IMR-90 (cell line): ENCODE measurements at regions not wholly inside any gene's neighbourhood (a gene's known extent, or its start where the extent isn't known, plus 50 kb on each side); places are given as distances from the start of the nearest gene placed in this dataset.
A peak's percentile ranks its signal among the peaks of the same experiment; 100 is the strongest.

ENCODE experiments used
- ATAC-seq: fragments of 200-7000 bp; cut with Tn5 transposase; 2 replicates; pipeline ENCODE4 v1.9.1; 2020; ENCODE audit warnings: low read depth, mild to moderate bottlenecking, moderate library complexity
- BruUV-seq: library from RNA; stranded (reverse); fragments of 400-500 nt; replicated peaks from 2 replicates; lab custom pipeline; 2021; lab: Mats Ljungman, UMichigan
- CTCF ChIA-PET: fragments of 300-600 bp; formaldehyde crosslinking; extraction: SDS; loops from one replicate; lab custom pipeline; 2021; ENCODE audit warnings: antibody characterized with exemption; lab: Yijun Ruan, JAX
- POLR2A ChIA-PET: fragments of 300-600 bp; sonication (Branson Sonifier 250); formaldehyde crosslinking; loops from one replicate; lab custom pipeline; 2022; ENCODE audit warnings: antibody characterized with exemption; ENCODE audit not compliant: unreplicated experiment; lab: Charles Lee
- DNase-seq: peaks from one replicate; pipeline ENCODE4 v3.0.0; 2013
- H2AFZ ChIP-seq: replicated peaks from 2 replicates; pipeline ENCODE3; 2013; ENCODE audit warnings: low read length, mild to moderate bottlenecking; ENCODE audit not compliant: poor library complexity
- H2AK5ac ChIP-seq: 2 replicates; pipeline ENCODE4 v1.6.1; 2013; ENCODE audit warnings: low read depth, low read length, inconsistent platforms
- H2AK9ac ChIP-seq: replicated peaks from 2 replicates; pipeline ENCODE3; 2013; ENCODE audit warnings: mild to moderate bottlenecking, low read depth, low read length, moderate library complexity; ENCODE audit not compliant: poor library complexity
- H2BK120ac ChIP-seq: 2 replicates; pipeline ENCODE4 v1.6.1; 2013; ENCODE audit warnings: low read depth, low read length, inconsistent platforms
- H2BK15ac ChIP-seq: 3 replicates; pipeline ENCODE4 v1.6.1; 2013; ENCODE audit warnings: low read depth, low read length, inconsistent platforms
- H2BK20ac ChIP-seq: 2 replicates; pipeline ENCODE4 v1.6.1; 2013; ENCODE audit warnings: low read depth, mild to moderate bottlenecking, inconsistent platforms, low read length, moderate library complexity
- H2BK5ac ChIP-seq: 2 replicates; pipeline ENCODE4 v1.6.1; 2013; ENCODE audit warnings: mild to moderate bottlenecking, low read depth, low read length, inconsistent platforms; ENCODE audit not compliant: poor library complexity, severe bottlenecking
- H3K14ac ChIP-seq: replicated peaks from 2 replicates; pipeline ENCODE4 v1.6.1; 2013; ENCODE audit warnings: low read depth, low read length, inconsistent platforms
- H3K18ac ChIP-seq: 2 replicates; pipeline ENCODE4 v1.6.1; 2013; ENCODE audit warnings: low read depth, low read length, control low read depth
- H3K23ac ChIP-seq: 2 replicates; pipeline ENCODE4 v1.6.1; 2013; ENCODE audit warnings: low read depth, low read length, inconsistent platforms
- H3K27ac ChIP-seq: 2 replicates; pipeline ENCODE4 v1.5.1; 2013; ENCODE audit warnings: mild to moderate bottlenecking, control low read depth, low read length; ENCODE audit not compliant: insufficient read depth
- H3K27me3 ChIP-seq: 2 replicates; pipeline ENCODE4 v1.6.1; 2013; ENCODE audit warnings: low read length; ENCODE audit not compliant: control insufficient read depth, insufficient read depth
- H3K36me3 ChIP-seq: 2 replicates; pipeline ENCODE4 v1.6.1; 2013; ENCODE audit warnings: low read length, mixed read lengths; ENCODE audit not compliant: control insufficient read depth, insufficient read depth
- H3K4ac ChIP-seq: 2 replicates; pipeline ENCODE4 v1.6.1; 2013; ENCODE audit warnings: low read depth, low read length, inconsistent platforms
- H3K4me1 ChIP-seq: 2 replicates; pipeline ENCODE4 v1.6.1; 2013; ENCODE audit warnings: low read length, mixed read lengths; ENCODE audit not compliant: control insufficient read depth, insufficient read depth
- H3K4me2 ChIP-seq: 2 replicates; pipeline ENCODE4 v1.6.1; 2013; ENCODE audit warnings: low read depth, mild to moderate bottlenecking, control low read depth, low read length, moderate library complexity
- H3K4me3 ChIP-seq: 2 replicates; pipeline ENCODE4 v1.5.1; 2013; ENCODE audit warnings: low read depth, mild to moderate bottlenecking, control low read depth, low read length, moderate library complexity; ENCODE audit not compliant: insufficient read depth
- H3K56ac ChIP-seq: 2 replicates; pipeline ENCODE4 v1.6.1; 2013; ENCODE audit warnings: low read length, inconsistent platforms; ENCODE audit not compliant: insufficient read depth; ENCODE audit errors: extremely low read depth
- H3K79me1 ChIP-seq, 2 experiments: 2 replicates each; pipeline ENCODE4 v1.6.1; 2013; ENCODE audit warnings: low read length in 2 of 2, inconsistent platforms in 1 of 2, low read depth in 1 of 2
- H3K9ac ChIP-seq: 2 replicates; pipeline ENCODE4 v1.6.1; 2013; ENCODE audit warnings: low read depth, low read length, control low read depth
- H3K9me1 ChIP-seq: 2 replicates; pipeline ENCODE4 v1.6.1; 2013; ENCODE audit warnings: low read length, inconsistent platforms; ENCODE audit not compliant: insufficient read depth
- H3K9me3 ChIP-seq: 2 replicates; pipeline ENCODE4 v1.6.1; 2013; ENCODE audit warnings: low read length; ENCODE audit not compliant: control insufficient read depth, insufficient read depth
- H4K20me1 ChIP-seq: 2 replicates; pipeline ENCODE4 v1.6.1; 2013; ENCODE audit warnings: low read length, inconsistent platforms; ENCODE audit not compliant: insufficient read depth
- H4K5ac ChIP-seq: 2 replicates; pipeline ENCODE4 v1.6.1; 2013; ENCODE audit warnings: mild to moderate bottlenecking, low read depth, low read length, control low read depth
- H4K8ac ChIP-seq, 2 experiments: 2 replicates each; pipeline ENCODE4 v1.6.1; 2013; ENCODE audit warnings: low read depth in 2 of 2, low read length in 2 of 2, control low read depth in 1 of 2, inconsistent platforms in 1 of 2
- H4K91ac ChIP-seq: 2 replicates; pipeline ENCODE4 v1.6.1; 2013; ENCODE audit warnings: low read depth, low read length, inconsistent platforms; ENCODE audit not compliant: insufficient read depth
- BHLHE40 ChIP-seq: fragments of 150-350 bp; IDR thresholded peaks from 2 replicates; pipeline ENCODE4 v1.6.1; 2016; ENCODE audit warnings: mild to moderate bottlenecking, low read depth, low read length
- CEBPB ChIP-seq: IDR thresholded peaks from 2 replicates; pipeline ENCODE4 v1.6.1; 2012; ENCODE audit warnings: low read depth, low read length, improper control_type of control experiment
- CHD1 ChIP-seq: IDR thresholded peaks from 2 replicates; pipeline ENCODE4 v1.6.1; 2012; ENCODE audit warnings: low read depth, low read length, improper control_type of control experiment
- FOS ChIP-seq: fragments of 150-350 bp; IDR thresholded peaks from 2 replicates; pipeline ENCODE4 v1.6.1; 2016; ENCODE audit warnings: low read depth, low read length
- MAFK ChIP-seq: IDR thresholded peaks from 2 replicates; pipeline ENCODE4 v1.6.1; 2012; ENCODE audit warnings: low read depth, low read length, improper control_type of control experiment
- MAZ ChIP-seq: IDR thresholded peaks from 2 replicates; pipeline ENCODE4 v1.6.1; 2012; ENCODE audit warnings: low read depth, mild to moderate bottlenecking, low read length, improper control_type of control experiment, moderate library complexity, borderline replicate concordance
- MXI1 ChIP-seq: IDR thresholded peaks from 2 replicates; pipeline ENCODE4 v1.6.1; 2012; ENCODE audit warnings: low read depth, mild to moderate bottlenecking, low read length, moderate library complexity, borderline replicate concordance
- NFE2L2 ChIP-seq: fragments of 150-350 bp; IDR thresholded peaks from 2 replicates; pipeline ENCODE4 v1.6.1; 2016; ENCODE audit warnings: low read depth, mild to moderate bottlenecking, low read length
- POLR2A ChIP-seq: IDR thresholded peaks from 2 replicates; pipeline ENCODE4 v1.6.1; 2012; ENCODE audit warnings: mild to moderate bottlenecking, low read depth, low read length
- RAD21 ChIP-seq: IDR thresholded peaks from 2 replicates; pipeline ENCODE4 v1.6.1; 2012; ENCODE audit warnings: low read length, improper control_type of control experiment
- RCOR1 ChIP-seq: IDR thresholded peaks from 2 replicates; pipeline ENCODE4 v1.6.1; 2012; ENCODE audit warnings: mild to moderate bottlenecking, low read length, improper control_type of control experiment; ENCODE audit not compliant: insufficient replicate concordance
- RFX5 ChIP-seq: IDR thresholded peaks from 2 replicates; pipeline ENCODE4 v1.8.0; 2012; ENCODE audit warnings: low read depth, mild to moderate bottlenecking, low read length, moderate library complexity
- SMC3 ChIP-seq: fragments of 150-350 bp; IDR thresholded peaks from 2 replicates; pipeline ENCODE4 v1.6.1; 2016; ENCODE audit warnings: low read depth, mild to moderate bottlenecking, antibody characterized with exemption, low read length, moderate library complexity
- WGBS, 2 experiments: methylation state at CpG; one replicate each; pipeline versions ENCODE4 v1.1.5 to v1.1.7; 2013; ENCODE audit warnings: missing lambda C conversion rate in 2 of 2; ENCODE audit not compliant: insufficient read length in 1 of 2; ENCODE audit errors: extremely low coverage in 2 of 2; 5-methylcytosine and 5-hydroxymethylcytosine counted together
- dilution Hi-C: fragments of 300-500 bp; cut with HindIII; formaldehyde crosslinking; loops from one replicate; pipeline ENCODE4 v1.14.3; 2018; ENCODE audit warnings: low sequenced_read_pairs; ENCODE audit not compliant: unreplicated experiment
- in situ Hi-C: fragments of 300-500 bp; cut with MboI; formaldehyde crosslinking; loops from 3 replicates; pipeline ENCODE4 v1.14.3; 2019; ENCODE audit warnings: low sequenced_read_pairs, inconsistent platforms, mixed read lengths
- intact Hi-C: fragments of 100-400 bp; cut with micrococcal nuclease; formaldehyde crosslinking; loops from 2 replicates; pipeline ENCODE4 v1.10.0; 2022
- TF ChIP-seq, protein P1 (sequence below): conservative IDR thresholded peaks from 2 replicates; pipeline ENCODE4 v1.5.1; 2012; ENCODE audit warnings: mild to moderate bottlenecking, low read depth, low read length, improper control_type of control experiment
- TF ChIP-seq, protein P2 (sequence below): fragments of 150-350 bp; IDR thresholded peaks from 2 replicates; pipeline ENCODE4 v1.6.1; 2017; ENCODE audit warnings: mild to moderate bottlenecking, antibody characterized with exemption, low read length, low read depth
- TF ChIP-seq, protein P3 (sequence below): fragments of 150-350 bp; IDR thresholded peaks from 2 replicates; pipeline ENCODE4 v1.6.1; 2016; ENCODE audit warnings: low read depth, mild to moderate bottlenecking, low read length, moderate library complexity, borderline replicate concordance

DNA sequence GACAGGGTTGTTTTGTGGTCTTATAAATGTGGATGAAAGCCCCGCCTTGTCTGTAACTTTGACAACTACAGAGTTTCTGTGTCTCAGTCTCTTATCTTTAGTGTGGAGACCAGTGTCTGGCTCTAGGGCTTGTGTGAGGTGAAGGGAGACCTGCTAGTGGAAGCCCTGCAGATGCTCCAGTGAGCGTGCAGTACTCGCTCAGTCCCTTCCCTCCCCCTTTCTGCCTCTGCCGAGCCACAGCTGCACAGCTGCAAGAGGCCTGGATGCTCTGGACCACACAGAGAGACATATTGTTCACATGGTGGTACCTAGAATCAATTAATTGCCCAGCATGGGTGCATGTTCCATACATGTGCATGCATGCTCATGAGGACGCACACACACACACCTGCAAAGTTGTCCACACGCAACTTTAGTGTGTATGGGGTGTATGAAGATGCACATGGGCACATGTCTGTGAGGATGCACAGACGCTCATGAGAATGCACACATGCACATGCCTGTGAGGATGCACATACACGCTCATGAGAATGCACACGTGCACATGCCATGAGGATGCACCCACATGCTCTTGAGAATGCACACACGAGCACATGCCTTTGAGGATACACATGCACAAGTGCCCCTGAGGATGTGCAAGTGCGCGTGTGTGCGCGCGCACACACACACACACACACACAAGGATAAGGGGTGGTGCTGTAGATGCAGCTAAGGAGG is 282.1 kb upstream of the HS6ST1 start:
- H2AFZ ChIP-seq, result peak overlapping the region; percentile 29
- no peak for ATAC-seq
- no peaks in the 10 kb centered on the region for H4K20me1 ChIP-seq
- no peaks in the 10 kb centered on the region for H3K9me3 ChIP-seq
- H3K9me1 ChIP-seq, result no peaks in the 10 kb centered on the region
- DNase-seq, result no peak
- in situ Hi-C loops, result no loop called here
- no peak overlapping the region for H3K56ac ChIP-seq
- no peak overlapping the region for H2BK15ac ChIP-seq
- intact Hi-C loops, result no loop called here
- ChIA-PET POLR2A (no interaction called here), CTCF (no interaction called here)
- H2BK120ac ChIP-seq, result no peak overlapping the region
- no peak overlapping the region for H3K4me2 ChIP-seq
- no peak overlapping the region for H4K8ac ChIP-seq
- H3K23ac ChIP-seq, result no peak overlapping the region
- H3K36me3 ChIP-seq, result no peaks in the 10 kb centered on the region
- no peak overlapping the region for H3K27ac ChIP-seq
- no peak overlapping the region for H2AK9ac ChIP-seq
- no peak overlapping the region for H3K18ac ChIP-seq
- no peak overlapping the region for H3K14ac ChIP-seq
- H4K91ac ChIP-seq, result no peak overlapping the region
- H3K9ac ChIP-seq, result no peak overlapping the region
- 67% methylated on average over 4 of the region's 15 CpGs; no CpG with 5 or more reads in 1 of the 2 experiments for WGBS, 2 experiments
- dilution Hi-C loops, result no loop called here
- peaks cover 2% of the 10 kb centered on the region; the same call in 1 of the 2 replicates for H3K27me3 ChIP-seq
- no peak overlapping the region for H3K4me3 ChIP-seq
- TF ChIP-seq FOS, result no peak
- no peak for TF ChIP-seq SMC3
- no peak for TF ChIP-seq MAZ
- TF ChIP-seq RCOR1, result no peak
- TF ChIP-seq, protein P1, sequence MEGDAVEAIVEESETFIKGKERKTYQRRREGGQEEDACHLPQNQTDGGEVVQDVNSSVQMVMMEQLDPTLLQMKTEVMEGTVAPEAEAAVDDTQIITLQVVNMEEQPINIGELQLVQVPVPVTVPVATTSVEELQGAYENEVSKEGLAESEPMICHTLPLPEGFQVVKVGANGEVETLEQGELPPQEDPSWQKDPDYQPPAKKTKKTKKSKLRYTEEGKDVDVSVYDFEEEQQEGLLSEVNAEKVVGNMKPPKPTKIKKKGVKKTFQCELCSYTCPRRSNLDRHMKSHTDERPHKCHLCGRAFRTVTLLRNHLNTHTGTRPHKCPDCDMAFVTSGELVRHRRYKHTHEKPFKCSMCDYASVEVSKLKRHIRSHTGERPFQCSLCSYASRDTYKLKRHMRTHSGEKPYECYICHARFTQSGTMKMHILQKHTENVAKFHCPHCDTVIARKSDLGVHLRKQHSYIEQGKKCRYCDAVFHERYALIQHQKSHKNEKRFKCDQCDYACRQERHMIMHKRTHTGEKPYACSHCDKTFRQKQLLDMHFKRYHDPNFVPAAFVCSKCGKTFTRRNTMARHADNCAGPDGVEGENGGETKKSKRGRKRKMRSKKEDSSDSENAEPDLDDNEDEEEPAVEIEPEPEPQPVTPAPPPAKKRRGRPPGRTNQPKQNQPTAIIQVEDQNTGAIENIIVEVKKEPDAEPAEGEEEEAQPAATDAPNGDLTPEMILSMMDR, result no peak
- TF ChIP-seq MAFK, result no peak
- no peak for TF ChIP-seq CHD1
- TF ChIP-seq NFE2L2, result no peak
- TF ChIP-seq CEBPB, result no peak
- TF ChIP-seq, protein P2, sequence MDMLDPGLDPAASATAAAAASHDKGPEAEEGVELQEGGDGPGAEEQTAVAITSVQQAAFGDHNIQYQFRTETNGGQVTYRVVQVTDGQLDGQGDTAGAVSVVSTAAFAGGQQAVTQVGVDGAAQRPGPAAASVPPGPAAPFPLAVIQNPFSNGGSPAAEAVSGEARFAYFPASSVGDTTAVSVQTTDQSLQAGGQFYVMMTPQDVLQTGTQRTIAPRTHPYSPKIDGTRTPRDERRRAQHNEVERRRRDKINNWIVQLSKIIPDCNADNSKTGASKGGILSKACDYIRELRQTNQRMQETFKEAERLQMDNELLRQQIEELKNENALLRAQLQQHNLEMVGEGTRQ, result no peak
- TF ChIP-seq, protein P3, sequence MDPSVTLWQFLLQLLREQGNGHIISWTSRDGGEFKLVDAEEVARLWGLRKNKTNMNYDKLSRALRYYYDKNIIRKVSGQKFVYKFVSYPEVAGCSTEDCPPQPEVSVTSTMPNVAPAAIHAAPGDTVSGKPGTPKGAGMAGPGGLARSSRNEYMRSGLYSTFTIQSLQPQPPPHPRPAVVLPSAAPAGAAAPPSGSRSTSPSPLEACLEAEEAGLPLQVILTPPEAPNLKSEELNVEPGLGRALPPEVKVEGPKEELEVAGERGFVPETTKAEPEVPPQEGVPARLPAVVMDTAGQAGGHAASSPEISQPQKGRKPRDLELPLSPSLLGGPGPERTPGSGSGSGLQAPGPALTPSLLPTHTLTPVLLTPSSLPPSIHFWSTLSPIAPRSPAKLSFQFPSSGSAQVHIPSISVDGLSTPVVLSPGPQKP, result no peak
- TF ChIP-seq POLR2A, result no peak
- TF ChIP-seq MXI1, result no peak
- TF ChIP-seq RAD21, result no peak
- no peak for TF ChIP-seq BHLHE40
- TF ChIP-seq RFX5, result no peak
- H3K79me1 ChIP-seq, result no peaks in the 10 kb centered on the region
- no peaks in the 10 kb centered on the region for H3K4me1 ChIP-seq
- no peak overlapping the region for H3K4ac ChIP-seq
- no peak overlapping the region for H2AK5ac ChIP-seq
- no peak overlapping the region for H4K5ac ChIP-seq
- BruUV-seq, result no TSS peak
- no peak overlapping the region for H2BK20ac ChIP-seq
- H2BK5ac ChIP-seq, result no peak overlapping the region
